Testis (tissue), 2 donors: ENCODE measurements at regions not wholly inside any gene's neighbourhood (a gene's known extent, or its start where the extent isn't known, plus 50 kb on each side); places are given as distances from the start of the nearest gene placed in this dataset.

Experiments used
- DNase-seq: peaks from one replicate; pipeline ENCODE4 v3.0.0-alpha.2; 2019
- H3K27ac ChIP-seq, 2 donors: fragments of 200-600 bp; sonication (generic); one replicate each; pipeline ENCODE4 v1.5.1; 2019
- H3K27me3 ChIP-seq: fragments of 200-600 bp; sonication (generic); one replicate; pipeline ENCODE4 v1.5.1; 2019
- H3K36me3 ChIP-seq: fragments of 200-600 bp; sonication (generic); one replicate; pipeline ENCODE4 v1.5.1; 2017; ENCODE audit warnings: low read depth; ENCODE audit errors: missing control alignments
- H3K4me1 ChIP-seq: fragments of 200-600 bp; sonication (generic); one replicate; pipeline ENCODE4 v1.5.1; 2019
- H3K4me3 ChIP-seq, 2 donors: fragments of 200-600 bp; sonication (generic); one replicate each; pipeline ENCODE4 v1.5.1; 2017 to 2019
- H3K9me3 ChIP-seq: fragments of 200-600 bp; sonication (generic); one replicate; pipeline ENCODE4 v1.5.1; 2017
- POLR2A ChIP-seq: fragments of 450-650 bp; IDR thresholded peaks from one replicate; pipeline ENCODE4 v1.6.1; 2017; ENCODE audit warnings: antibody characterized with exemption, mild to moderate bottlenecking, moderate library complexity
- WGBS, 2 donors: methylation state at CpG; one replicate each; pipeline ENCODE4 v1.1.5; 2018; 5-methylcytosine and 5-hydroxymethylcytosine counted together
- intact Hi-C: fragments of 100-400 bp; cut with DNase I; formaldehyde crosslinking; loops from one replicate; pipeline ENCODE4 v1.15.1; 2023; ENCODE audit warnings: low total_unique reads
- TF ChIP-seq, protein P1 (sequence below), 3 experiments: fragments of 450-650 bp in 2 of 3; fragments of 200-600 bp in 1 of 3; sonication (generic) in 1 of 3; IDR thresholded peaks; one replicate each; pipeline ENCODE4 v1.5.1; 2016 to 2019; ENCODE audit warnings: antibody characterized with exemption in 3 of 3, mild to moderate bottlenecking in 2 of 3, moderate library complexity in 1 of 3

GRCh38 chr4:125689805-125690204, 375.1 kb downstream of the FAT4 start:
- Histone ChIP-seq H3K9me3 (no peaks in the 10 kb centered on the region), H3K4me1 (no peaks in the 10 kb centered on the region), H3K27me3 (no peaks in the 10 kb centered on the region), H3K27ac (no peak overlapping the region), H3K36me3 (no peaks in the 10 kb centered on the region), H3K4me3 (no peak overlapping the region)
- intact Hi-C loops = no loop called here
- DNase-seq = no peak
- TF ChIP-seq, protein P1, sequence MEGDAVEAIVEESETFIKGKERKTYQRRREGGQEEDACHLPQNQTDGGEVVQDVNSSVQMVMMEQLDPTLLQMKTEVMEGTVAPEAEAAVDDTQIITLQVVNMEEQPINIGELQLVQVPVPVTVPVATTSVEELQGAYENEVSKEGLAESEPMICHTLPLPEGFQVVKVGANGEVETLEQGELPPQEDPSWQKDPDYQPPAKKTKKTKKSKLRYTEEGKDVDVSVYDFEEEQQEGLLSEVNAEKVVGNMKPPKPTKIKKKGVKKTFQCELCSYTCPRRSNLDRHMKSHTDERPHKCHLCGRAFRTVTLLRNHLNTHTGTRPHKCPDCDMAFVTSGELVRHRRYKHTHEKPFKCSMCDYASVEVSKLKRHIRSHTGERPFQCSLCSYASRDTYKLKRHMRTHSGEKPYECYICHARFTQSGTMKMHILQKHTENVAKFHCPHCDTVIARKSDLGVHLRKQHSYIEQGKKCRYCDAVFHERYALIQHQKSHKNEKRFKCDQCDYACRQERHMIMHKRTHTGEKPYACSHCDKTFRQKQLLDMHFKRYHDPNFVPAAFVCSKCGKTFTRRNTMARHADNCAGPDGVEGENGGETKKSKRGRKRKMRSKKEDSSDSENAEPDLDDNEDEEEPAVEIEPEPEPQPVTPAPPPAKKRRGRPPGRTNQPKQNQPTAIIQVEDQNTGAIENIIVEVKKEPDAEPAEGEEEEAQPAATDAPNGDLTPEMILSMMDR (IDR thresholded peaks at IDR 0.05) = no peak
- TF ChIP-seq POLR2A = no peak

DNA sequence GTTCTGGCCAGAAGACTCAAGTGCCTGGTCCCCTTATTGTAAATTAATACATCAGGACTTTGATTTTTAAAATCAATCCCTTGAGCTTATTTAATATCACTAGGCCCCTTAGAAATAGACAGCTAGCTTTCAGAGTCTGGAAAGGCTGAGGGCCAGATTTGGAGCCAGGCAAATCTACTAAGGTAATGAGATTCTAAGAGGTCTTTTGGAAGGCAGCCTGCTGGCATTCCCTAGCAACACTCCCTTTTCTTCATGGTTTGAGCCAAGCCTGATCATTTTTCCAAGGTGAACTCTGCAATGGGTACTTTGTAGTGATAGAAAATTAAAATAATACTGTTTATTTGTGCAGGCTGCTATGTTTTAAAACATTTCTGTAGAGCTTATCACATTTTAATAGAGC, 378.5 kb downstream of the FAT4 start:
- Histone ChIP-seq H3K9me3 (no peaks in the 10 kb centered on the region), H3K27ac (no peak overlapping the region), H3K36me3 (no peaks in the 10 kb centered on the region), H3K27me3 (no peaks in the 10 kb centered on the region), H3K4me1 (peaks cover 3% of the 10 kb centered on the region), H3K4me3 (no peak overlapping the region)
- intact Hi-C loops = no loop called here
- TF ChIP-seq, protein P1 (IDR thresholded peaks at IDR 0.05) = no peak
- TF ChIP-seq POLR2A = no peak
- no peak for DNase-seq

DNA sequence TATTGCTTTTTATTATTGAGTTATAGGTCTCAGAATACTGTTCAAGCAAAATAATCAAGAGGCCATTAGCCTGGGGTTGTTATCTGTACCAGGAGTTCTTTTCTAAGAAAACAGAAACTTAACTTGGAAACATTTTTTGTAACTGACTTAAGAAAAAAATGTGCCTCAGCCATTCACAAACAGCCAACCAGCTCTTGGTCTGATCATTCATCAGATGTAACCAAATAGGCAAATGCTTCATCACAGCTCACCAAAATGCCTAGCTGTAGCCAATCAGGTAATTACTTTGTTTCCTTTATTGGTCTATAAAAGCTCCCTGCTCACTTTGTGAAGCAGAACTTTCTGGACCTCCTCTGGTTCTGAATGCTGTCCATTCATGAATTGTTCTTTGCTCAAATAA, 387.7 kb downstream of the FAT4 start:
- no peak overlapping the region for H3K4me3 ChIP-seq

GRCh38 chr4:125703443-125703842, 388.7 kb downstream of the FAT4 start:
- Histone ChIP-seq H3K27me3 (no peaks in the 10 kb centered on the region), H3K27ac (no peak overlapping the region), H3K9me3 (no peaks in the 10 kb centered on the region), H3K36me3 (no peaks in the 10 kb centered on the region), H3K4me3 (no peak overlapping the region), H3K4me1 (no peaks in the 10 kb centered on the region)
- intact Hi-C loops = no loop called here
- DNase-seq = no peak
- TF ChIP-seq POLR2A = no peak
- TF ChIP-seq, protein P1 (IDR thresholded peaks at IDR 0.05) = no peak
- WGBS, 2 donors = 43 to 45% methylated on average over 1 of the region's 1 CpG

More for the DNA sequence above, 387.7 kb downstream of the FAT4 start:
- H3K27me3 ChIP-seq = no peaks in the 10 kb centered on the region
- intact Hi-C loops = no loop called here
- no peaks in the 10 kb centered on the region for H3K36me3 ChIP-seq
- H3K27ac ChIP-seq = peak overlapping the region in 1 of 2 donors; percentile 5
- H3K9me3 ChIP-seq = no peaks in the 10 kb centered on the region
- H3K4me1 ChIP-seq = no peaks in the 10 kb centered on the region
- TF ChIP-seq, protein P1 (IDR thresholded peaks at IDR 0.05) = no peak
- TF ChIP-seq POLR2A = no peak
- no peak for DNase-seq

GRCh38 chr4:125704726-125705125, 390.0 kb downstream of the FAT4 start:
- TF ChIP-seq, protein P1 (IDR thresholded peaks at IDR 0.05) = no peak
- TF ChIP-seq POLR2A = no peak
- Histone ChIP-seq H3K27ac (no peak overlapping the region), H3K4me3 (no peak overlapping the region), H3K27me3 (no peaks in the 10 kb centered on the region), H3K36me3 (no peaks in the 10 kb centered on the region), H3K4me1 (no peaks in the 10 kb centered on the region), H3K9me3 (no peaks in the 10 kb centered on the region)
- 41 to 53% methylated on average over 3 of the region's 3 CpGs for WGBS, 2 donors
- no peak for DNase-seq
- intact Hi-C loops = no loop called here
